ENCODE measurements at regions not wholly inside any gene's neighbourhood (a gene's known extent, or its start where the extent isn't known, plus 50 kb on each side); places are given as distances from the start of the nearest gene placed in this dataset.

DNA sequence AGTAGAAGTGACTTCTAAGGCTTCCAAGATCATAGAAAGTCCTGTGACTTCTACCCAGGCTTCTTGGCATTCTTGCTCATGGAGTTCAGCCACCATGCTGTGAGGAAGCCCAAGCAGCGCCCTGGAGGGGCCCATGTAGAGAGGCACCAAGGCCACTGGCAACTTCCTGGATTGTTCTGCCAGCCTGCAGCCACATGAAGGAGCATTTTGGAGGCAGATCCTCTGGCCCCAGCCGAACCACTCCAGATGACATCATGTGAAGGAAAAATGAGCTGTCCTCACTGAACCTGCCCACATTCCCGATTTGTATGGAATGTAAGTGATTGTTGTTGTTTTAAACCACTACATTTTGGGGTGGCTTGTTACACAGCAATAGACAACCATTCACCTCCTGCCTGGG, 51.5 kb upstream of the MNX1 start:
- no peak for DNase-seq

GRCh38 chr7:157065046-157065445, 54.6 kb upstream of the MNX1 start:
- no peak for DNase-seq

- DNase-seq = no peak
These were observed 61.9 kb upstream of the MNX1 start for GRCh38 chr7:157072361-157072760.

DNA sequence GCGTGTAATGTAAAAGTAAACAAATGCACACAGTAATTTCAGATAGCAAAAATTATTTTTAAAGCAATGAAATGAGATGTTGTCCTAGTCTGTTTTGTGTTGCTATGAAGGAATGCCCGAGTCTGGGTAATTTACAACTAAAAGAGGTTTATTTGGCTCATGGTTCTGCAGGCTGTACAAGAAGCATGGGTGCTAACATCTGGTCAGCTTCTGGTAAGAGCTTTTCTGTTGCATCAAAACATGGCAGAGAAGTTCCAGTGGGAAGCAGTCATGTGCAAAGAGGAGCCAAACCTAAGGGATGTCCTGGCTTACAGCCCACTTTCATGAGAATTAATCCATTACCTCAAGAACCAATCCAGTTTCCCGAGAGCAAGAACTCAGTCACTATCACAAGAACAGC, 62.9 kb upstream of the MNX1 start:
- no peak for DNase-seq

DNA sequence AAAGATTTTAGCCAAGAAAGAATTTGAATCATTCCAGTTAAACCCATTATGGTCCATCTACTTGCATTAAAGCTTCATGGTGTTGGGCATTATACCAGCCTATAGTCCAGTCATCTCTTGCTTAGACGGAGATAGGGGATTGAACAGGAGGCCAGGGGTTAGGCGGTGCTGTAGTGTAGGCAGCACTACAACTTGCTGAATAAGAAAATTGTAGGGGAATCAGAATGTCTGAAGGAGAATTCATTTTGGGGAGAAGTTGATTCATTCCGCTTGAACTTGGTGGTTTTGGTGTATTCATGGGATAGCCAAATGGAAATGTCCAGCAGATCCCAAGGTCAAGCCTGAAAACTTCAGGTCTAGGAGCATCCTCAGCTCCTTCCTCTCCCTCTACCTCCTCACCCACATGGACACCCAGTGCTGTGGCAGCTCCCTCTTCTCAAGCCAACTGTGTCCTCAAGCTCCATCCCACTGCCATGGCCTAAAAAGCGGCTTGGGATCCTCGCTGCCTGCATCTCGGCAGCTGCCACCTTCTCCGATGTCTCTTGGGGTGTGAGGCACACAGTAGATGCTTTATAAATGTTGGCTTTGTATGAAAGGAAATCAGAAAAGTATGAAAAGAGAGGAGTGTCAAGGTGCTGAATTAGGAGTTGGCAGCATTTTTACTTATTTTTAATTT, 63.6 kb upstream of the MNX1 start:
- no peak for DNase-seq

DNA sequence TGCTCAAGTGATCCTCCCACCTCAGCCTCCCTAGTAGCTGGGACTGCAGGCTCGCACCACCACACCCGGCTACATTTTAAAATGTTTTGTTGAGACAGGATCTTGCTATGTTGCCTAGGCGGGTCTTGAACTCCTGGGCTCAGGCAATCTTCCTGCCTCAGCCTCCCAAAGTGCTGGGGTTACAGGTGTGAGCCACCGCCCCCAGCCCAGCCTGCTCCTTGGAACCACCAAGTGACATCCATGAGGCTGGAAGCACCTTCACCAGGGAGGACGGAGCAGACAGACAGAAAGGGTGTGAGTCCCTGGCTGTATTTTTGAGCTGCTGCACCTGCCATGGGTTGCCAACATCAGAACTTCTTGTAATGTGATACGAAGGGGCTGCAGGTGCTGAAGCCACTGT, 62.3 kb upstream of the UBE3C start:
- DNase-seq = no peak

GRCh38 chr7:157077021-157077420, 61.7 kb upstream of the UBE3C start:
- DNase-seq = no peak

GRCh38 chr7:157077986-157078644, 60.6 kb upstream of the UBE3C start:
- peak in 1 of 58 donors; percentile 7 for DNase-seq

DNA sequence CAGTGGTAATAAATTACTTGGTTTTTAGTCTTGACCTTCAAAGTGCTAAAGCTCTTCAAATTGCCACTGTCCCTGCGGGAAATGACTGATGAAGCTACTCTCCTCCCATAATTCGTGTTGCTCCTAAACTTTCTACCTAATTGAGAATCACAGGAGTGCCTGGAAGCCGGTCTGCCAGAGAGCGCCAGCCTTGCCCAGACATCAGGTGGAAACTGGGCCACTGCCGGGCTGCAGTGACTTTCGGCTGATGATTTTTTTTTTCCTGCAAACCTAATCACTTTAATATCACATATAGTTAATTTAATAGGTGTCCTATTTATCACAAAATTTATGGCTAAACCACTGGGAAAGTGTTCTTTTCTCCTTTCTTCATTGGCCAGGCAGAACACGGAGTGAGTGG, 59.6 kb upstream of the UBE3C start:
- DNase-seq = no peak

DNA sequence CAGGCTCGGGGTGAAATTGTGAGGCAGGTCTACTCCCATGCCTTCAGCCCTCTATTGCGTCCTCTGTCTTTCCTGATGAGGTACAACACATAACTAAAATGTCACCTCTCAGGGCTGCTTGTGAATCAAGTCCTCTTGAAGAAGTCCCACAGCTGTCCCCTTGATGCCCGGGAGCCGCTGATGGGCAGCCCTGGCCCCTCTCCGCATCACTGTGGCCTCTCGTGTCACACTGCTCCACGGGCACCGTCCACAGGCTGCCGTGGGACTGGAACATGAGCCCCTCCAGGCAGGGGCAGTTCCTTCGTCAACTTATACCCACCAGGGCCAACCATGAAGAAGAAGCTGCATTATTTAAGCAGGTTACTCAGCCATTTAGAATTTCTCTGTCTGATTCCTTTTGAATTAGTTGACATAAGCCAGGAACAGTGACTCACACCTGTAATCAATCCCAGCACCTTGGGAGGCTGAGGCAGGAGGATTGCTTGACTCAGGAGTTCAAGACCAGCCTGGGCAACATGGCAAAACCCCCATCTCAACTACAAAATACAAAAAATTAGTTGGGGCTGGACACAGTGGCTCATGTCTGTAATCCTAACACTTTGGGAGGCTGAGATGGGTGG, 58.5 kb upstream of the UBE3C start:
- no peak for DNase-seq

GRCh38 chr7:157086508-157087187, 52.1 kb upstream of the UBE3C start:
- DNase-seq = no peak

- DNase-seq = no peak
These were observed 51.1 kb upstream of the UBE3C start for GRCh38 chr7:157087646-157088045.

- DNase-seq = no peak
These were observed 50.6 kb upstream of the UBE3C start for GRCh38 chr7:157088136-157088535.
